ENCODE measurements at regions not wholly inside any gene's neighbourhood (a gene's known extent, or its start where the extent isn't known, plus 50 kb on each side); places are given as distances from the start of the nearest gene placed in this dataset.
"Not testable (repeated sequence)": the region's sequence is repeated elsewhere in the genome, so short reads cannot be mapped to it uniquely, and the experiment has no call there.

- DNase-seq, result no peak
These were observed 57.5 kb upstream of the GC start for GRCh38 chr4:71841336-71841735.

DNA sequence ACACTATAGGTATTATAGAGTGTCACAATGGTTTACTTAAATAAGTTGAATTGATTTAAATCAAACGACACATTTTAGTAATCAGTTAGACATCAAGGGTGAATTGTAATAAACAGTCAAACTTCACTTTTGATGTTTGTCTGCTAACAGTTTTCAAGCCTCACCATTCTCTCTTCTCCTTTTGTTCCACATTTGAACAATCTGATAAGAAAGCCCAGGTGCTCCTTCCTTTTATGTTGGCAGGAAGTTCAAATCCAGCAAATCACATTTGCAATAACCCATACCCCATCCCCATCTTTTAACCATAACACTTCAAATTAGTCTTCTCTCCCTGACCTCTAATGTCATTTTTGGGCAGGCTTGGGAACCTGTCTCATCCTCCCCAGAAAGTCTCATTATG, 63.4 kb upstream of the GC start:
- DNase-seq, result no peak

- no peak for DNase-seq
These were observed 72.1 kb upstream of the GC start for GRCh38 chr4:71855944-71856343.

- DNase-seq, result no peak
These were observed 74.0 kb upstream of the GC start for GRCh38 chr4:71857713-71858451.

DNA sequence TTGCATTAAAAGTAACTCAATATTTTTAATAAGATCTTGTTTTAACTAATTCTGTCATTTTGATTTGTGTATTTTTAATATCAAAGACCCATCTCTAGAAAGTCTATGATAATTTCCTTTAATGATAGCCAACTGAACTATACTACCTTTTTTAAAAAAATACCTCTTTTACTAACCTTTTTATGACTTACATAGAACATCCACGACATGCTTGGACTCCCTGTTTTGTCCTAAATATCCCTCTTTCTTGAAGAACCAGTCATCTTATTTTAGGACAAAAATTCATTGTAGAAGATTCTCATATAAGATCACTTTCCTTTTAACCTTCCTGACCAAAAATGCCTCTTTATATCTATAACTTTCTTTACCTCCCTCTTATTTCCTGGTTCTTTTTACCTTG, 76.8 kb upstream of the GC start:
- no peak for DNase-seq

GRCh38 chr4:71862315-71862714, 78.4 kb upstream of the GC start:
- no peak for DNase-seq

DNA sequence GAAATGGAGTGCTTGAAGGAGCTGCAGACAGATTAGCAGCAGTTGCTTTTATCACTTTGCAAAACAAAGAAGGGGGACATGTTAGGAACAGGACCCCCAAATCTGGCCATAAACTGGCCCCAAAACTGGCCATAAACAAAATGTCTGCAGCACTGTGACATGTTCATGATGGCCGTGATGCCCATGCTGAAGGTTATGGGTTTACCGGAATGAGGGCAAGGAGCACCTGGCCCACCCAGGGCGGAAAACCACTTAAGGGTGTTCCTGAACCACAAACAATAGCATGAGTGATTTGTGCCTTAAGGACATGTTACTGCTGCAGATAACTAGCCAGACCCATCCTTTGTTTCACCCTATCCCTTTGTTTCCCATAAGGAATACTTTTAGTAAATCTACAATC, 79.6 kb upstream of the GC start:
- DNase-seq, result no peak

GRCh38 chr4:71864380-71864779, 80.5 kb upstream of the GC start:
- DNase-seq, result no peak

DNA sequence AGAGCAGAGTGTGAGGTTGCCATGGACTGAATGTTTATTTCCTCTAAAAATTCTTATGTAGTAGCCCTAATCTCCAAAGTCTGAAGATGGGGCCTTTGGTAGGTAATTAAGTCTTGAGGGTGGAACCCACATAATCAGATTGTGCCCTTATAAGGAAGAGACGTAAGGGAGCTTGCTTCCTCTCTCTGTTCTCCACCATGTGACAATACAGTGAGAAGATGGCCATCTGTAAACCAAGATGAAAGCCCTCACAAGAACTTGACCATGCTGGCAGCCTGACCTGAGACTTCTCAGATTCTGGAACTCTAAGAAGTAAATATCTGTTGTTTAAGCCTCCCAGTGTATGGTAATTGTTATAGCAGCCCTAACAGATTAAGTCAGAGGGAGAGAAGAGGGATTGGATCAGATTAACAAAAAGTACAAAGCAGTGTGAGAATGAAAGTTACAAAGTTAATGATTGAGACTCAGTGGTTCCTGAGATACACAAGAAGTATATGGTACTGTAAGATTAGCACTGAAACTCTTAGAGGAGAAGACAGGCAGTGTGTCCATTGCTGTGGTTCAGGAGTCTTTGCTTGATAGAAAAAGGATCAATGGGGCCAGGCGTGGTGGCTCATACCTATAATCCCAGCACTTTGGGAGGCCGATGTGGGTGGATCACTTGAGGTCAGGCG, 82.5 kb upstream of the GC start:
- no peak for DNase-seq

DNA sequence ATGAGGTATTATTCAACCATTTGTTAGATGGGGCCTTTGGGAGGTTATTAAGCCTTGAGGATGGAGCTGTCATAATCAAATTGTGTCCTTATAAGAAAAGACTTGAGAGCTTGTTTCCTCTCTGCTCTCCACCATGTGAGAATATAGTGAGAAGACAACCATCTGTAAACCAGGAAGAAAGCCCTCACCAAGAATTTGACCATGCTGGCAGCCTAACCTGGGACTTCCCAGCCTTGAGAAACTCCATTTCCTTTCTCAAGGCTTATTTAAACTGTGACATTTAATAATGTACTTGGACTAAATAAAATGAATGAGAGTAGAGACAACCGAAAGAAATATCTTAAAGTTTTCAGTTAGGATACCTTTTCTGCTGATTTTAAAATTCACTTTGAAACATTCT, 83.7 kb upstream of the GC start:
- no peak for DNase-seq

DNA sequence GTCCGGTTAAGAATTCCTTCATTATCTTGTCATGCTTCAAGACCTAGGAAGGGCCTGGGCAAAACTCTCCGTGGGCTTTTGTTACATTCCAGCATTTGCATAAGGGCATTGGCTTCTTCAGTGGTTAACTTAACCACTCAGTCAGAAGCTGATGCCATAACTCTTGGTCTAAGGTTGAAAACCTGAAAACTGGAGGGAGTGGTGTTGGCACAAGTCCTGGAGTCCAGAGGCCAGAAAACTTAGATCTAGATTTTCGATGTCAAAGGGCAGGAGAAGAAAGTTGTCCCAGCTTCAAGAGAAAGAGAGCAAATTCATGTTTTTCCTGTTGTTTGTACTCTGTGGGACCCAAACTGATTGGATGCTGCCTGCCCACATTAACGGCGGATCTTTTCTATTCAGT, 86.6 kb upstream of the GC start:
- no peak for DNase-seq

- no peak for DNase-seq
These were observed 88.3 kb upstream of the GC start for GRCh38 chr4:71872221-71872620.

DNA sequence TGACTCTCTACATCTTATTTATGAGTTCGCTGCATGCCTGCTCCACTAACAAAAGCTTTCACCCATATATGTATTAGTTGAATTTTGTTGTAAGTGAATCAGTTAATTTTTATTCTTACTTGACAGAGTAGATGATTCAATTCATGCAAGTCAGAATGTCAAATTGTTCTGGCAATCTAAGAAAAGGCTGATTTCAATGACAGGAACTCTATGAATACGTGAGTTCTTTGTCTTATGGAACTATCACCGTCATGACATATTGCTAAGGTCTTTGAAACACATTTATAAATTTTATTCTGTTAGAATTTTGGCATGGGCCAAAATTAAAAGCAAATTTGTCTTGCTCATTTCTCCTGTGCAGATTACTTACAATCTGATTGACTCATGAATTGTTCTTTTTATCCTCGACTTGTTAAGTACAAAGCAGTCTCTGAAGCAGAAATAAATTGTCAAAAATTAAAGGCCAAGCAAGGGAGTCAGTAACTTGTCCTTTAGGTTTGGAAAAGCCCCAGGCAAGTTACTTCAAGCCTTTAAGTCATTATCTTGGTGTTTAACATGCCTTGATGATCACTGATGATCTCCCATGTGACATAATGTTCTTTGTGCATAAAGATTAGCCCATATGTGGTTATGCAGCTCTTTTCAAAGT, 89.0 kb upstream of the GC start:
- no peak for DNase-seq

GRCh38 chr4:71878376-71878775, 94.5 kb upstream of the GC start:
- no peak for DNase-seq

- no peak for DNase-seq
These were observed 98.4 kb upstream of the GC start for GRCh38 chr4:71882113-71882841.

- not testable (repeated sequence) for DNase-seq
These were observed 116.5 kb upstream of the GC start for GRCh38 chr4:71900366-71900765.

GRCh38 chr4:71905594-71905993, 121.7 kb upstream of the GC start:
- not testable (repeated sequence) for DNase-seq

GRCh38 chr4:71906096-71906495, 122.2 kb upstream of the GC start:
- DNase-seq, result no peak

- no peak for DNase-seq
These were observed 123.2 kb upstream of the GC start for GRCh38 chr4:71907071-71907470.

GRCh38 chr4:71907782-71908181, 123.9 kb upstream of the GC start:
- no peak for DNase-seq

DNA sequence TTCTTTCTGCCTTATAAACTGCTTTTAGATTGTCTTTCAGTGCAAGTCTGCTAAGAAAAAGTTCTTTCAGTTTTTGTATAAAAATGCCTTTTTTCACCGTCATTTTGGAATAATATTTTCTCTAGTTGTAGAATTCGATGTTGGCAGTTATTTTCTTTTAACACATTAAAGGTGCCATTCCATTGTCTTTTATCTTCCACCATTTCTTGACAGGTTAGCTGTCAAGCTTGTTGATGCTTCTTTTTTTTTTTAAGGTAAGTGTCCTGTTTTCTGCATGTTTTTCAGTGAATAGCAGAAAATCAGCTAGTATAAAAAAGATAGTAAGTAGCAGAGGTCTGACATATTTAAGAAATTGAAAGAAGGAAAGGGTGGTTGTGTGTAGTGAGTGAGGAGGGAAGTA, 118.5 kb upstream of the NPFFR2 start:
- DNase-seq, result no peak

DNA sequence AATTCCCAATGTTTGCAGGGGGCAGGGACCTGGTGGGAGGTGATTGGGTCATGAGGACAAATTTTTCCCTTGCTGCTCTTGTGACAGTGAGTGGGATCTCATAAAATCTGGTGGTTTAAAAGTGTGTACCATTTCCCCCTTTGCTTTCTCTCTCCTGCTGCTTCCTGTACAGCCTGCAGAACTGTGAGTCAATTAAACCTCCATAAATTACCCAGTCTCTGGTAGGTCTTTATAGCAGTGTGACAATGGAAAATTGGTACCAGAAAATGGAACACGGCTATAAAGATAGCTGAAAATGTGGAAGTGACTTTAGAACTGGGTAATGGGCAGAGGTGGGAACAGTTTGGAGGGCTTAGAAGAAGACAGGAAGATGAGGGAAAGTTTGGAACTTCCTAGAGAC, 108.7 kb upstream of the NPFFR2 start:
- no peak for DNase-seq

- DNase-seq, result no peak
These were observed 101.3 kb upstream of the NPFFR2 start for GRCh38 chr4:71930459-71930858.

GRCh38 chr4:71932941-71933340, 98.9 kb upstream of the NPFFR2 start:
- no peak for DNase-seq
